ENCODE measurements at regions not wholly inside any gene's neighbourhood (a gene's known extent, or its start where the extent isn't known, plus 50 kb on each side); places are given as distances from the start of the nearest gene placed in this dataset.

DNA sequence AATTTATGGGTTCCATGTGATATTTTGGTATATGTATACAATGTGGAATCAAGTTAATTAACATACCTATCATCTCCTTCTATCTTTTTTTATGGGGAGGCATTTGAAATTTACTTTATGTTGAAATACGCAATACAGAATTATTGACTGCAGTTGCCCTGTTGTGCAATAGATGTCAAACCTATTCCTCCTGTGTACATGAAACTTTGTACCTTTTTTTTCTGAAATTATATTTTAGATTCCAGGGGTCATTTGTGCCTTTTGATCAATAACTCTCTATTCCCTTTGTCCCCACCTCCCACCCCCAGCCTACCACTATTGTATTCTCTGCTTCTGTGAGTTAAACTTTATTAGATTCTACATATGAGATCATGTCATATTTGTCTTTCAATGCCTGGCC, 369.9 kb downstream of the FSIP2 start:
- TF ChIP-seq, protein P1, sequence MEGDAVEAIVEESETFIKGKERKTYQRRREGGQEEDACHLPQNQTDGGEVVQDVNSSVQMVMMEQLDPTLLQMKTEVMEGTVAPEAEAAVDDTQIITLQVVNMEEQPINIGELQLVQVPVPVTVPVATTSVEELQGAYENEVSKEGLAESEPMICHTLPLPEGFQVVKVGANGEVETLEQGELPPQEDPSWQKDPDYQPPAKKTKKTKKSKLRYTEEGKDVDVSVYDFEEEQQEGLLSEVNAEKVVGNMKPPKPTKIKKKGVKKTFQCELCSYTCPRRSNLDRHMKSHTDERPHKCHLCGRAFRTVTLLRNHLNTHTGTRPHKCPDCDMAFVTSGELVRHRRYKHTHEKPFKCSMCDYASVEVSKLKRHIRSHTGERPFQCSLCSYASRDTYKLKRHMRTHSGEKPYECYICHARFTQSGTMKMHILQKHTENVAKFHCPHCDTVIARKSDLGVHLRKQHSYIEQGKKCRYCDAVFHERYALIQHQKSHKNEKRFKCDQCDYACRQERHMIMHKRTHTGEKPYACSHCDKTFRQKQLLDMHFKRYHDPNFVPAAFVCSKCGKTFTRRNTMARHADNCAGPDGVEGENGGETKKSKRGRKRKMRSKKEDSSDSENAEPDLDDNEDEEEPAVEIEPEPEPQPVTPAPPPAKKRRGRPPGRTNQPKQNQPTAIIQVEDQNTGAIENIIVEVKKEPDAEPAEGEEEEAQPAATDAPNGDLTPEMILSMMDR (conservative IDR thresholded peaks at IDR 0.05): no peak
- no peak for TF ChIP-seq ZFX (IDR thresholded peaks at IDR 0.05)
